Ascending aorta (tissue), 2 donors: ENCODE measurements at regions not wholly inside any gene's neighbourhood (a gene's known extent, or its start where the extent isn't known, plus 50 kb on each side); places are given as distances from the start of the nearest gene placed in this dataset.

Experiments used
- DNase-seq, 2 donors: peaks; one replicate each; pipeline ENCODE4 v3.0.0-alpha.2; 2019; ENCODE audit warnings: low spot score in 2 of 2
- H3K27ac ChIP-seq, 2 donors: fragments of 200-600 bp; sonication (generic); one replicate each; pipeline ENCODE4 v1.5.1; 2016 to 2017; ENCODE audit warnings: mild to moderate bottlenecking in 1 of 2
- H3K27me3 ChIP-seq: fragments of 200-600 bp; sonication (generic); one replicate; pipeline ENCODE4 v1.5.1; 2017
- H3K36me3 ChIP-seq, 2 donors: fragments of 200-600 bp; sonication (generic); one replicate each; pipeline ENCODE4 v1.5.1; 2016
- H3K4me1 ChIP-seq, 2 donors: fragments of 200-600 bp; sonication (generic); one replicate each; pipeline ENCODE4 v1.5.1; 2016 to 2017; ENCODE audit warnings: mild to moderate bottlenecking in 1 of 2
- H3K4me3 ChIP-seq, 2 donors: fragments of 200-600 bp; sonication (generic); one replicate each; pipeline ENCODE4 v1.5.1; 2016 to 2017; ENCODE audit warnings: mild to moderate bottlenecking in 1 of 2
- H3K9me3 ChIP-seq, 2 donors: fragments of 200-600 bp; sonication (generic); one replicate each; pipeline ENCODE4 v1.5.1; 2016
- CTCF ChIP-seq, 3 experiments: fragments of 200-600 bp in 2 of 3; fragments of 450-650 bp in 1 of 3; sonication (generic) in 2 of 3; IDR thresholded peaks; one replicate each; pipeline ENCODE4 v1.5.1; 2016 to 2019; ENCODE audit warnings: antibody characterized with exemption in 3 of 3, mild to moderate bottlenecking in 1 of 3, moderate library complexity in 1 of 3
- intact Hi-C: fragments of 100-400 bp; cut with DNase I; formaldehyde crosslinking; loops from one replicate; pipeline ENCODE4 v1.15.1; 2023

GRCh38 chr2:60306267-60306861 lies 247.1 kb downstream of the BCL11A start:
- no peak for TF ChIP-seq CTCF (IDR thresholded peaks at IDR 0.05)
- intact Hi-C loops = no loop called here
- no peak for DNase-seq
- H3K9me3 ChIP-seq = no peaks in the 10 kb centered on the region
- H3K4me1 ChIP-seq = no peaks in the 10 kb centered on the region
- no peaks in the 10 kb centered on the region for H3K36me3 ChIP-seq
- H3K4me3 ChIP-seq = no peak overlapping the region
- no peak overlapping the region for H3K27ac ChIP-seq
- no peaks in the 10 kb centered on the region for H3K27me3 ChIP-seq

GRCh38 chr2:60303680-60304079 lies 249.8 kb downstream of the BCL11A start:
- no peak overlapping the region for H3K27ac ChIP-seq

GRCh38 chr2:60302377-60303126 lies 250.9 kb downstream of the BCL11A start:
- no peak for DNase-seq
- no peak overlapping the region for H3K27ac ChIP-seq
- no peaks in the 10 kb centered on the region for H3K27me3 ChIP-seq
- no peak overlapping the region for H3K4me3 ChIP-seq
- H3K4me1 ChIP-seq = no peaks in the 10 kb centered on the region
- TF ChIP-seq CTCF (IDR thresholded peaks at IDR 0.05) = no peak
- intact Hi-C loops = no loop called here
- H3K36me3 ChIP-seq = no peaks in the 10 kb centered on the region
- no peaks in the 10 kb centered on the region for H3K9me3 ChIP-seq

More at GRCh38 chr2:60303680-60304079, 249.8 kb downstream of the BCL11A start:
- TF ChIP-seq CTCF (IDR thresholded peaks at IDR 0.05) = no peak
- Histone ChIP-seq H3K27me3 (no peaks in the 10 kb centered on the region), H3K36me3 (no peaks in the 10 kb centered on the region), H3K4me1 (no peaks in the 10 kb centered on the region), H3K9me3 (no peaks in the 10 kb centered on the region), H3K4me3 (no peak overlapping the region)
- intact Hi-C loops = no loop called here
- DNase-seq = no peak

GRCh38 chr2:60301726-60302125 lies 251.7 kb downstream of the BCL11A start:
- no peaks in the 10 kb centered on the region for H3K4me1 ChIP-seq
- no peaks in the 10 kb centered on the region for H3K9me3 ChIP-seq
- no peak overlapping the region for H3K27ac ChIP-seq
- DNase-seq = no peak
- no peak overlapping the region for H3K4me3 ChIP-seq
- intact Hi-C loops = no loop called here
- no peak for TF ChIP-seq CTCF (IDR thresholded peaks at IDR 0.05)
- H3K36me3 ChIP-seq = no peaks in the 10 kb centered on the region
- H3K27me3 ChIP-seq = no peaks in the 10 kb centered on the region

GRCh38 chr2:60299179-60299578 lies 254.3 kb downstream of the BCL11A start:
- H3K27me3 ChIP-seq = no peaks in the 10 kb centered on the region
- H3K27ac ChIP-seq = no peak overlapping the region
- no peaks in the 10 kb centered on the region for H3K36me3 ChIP-seq
- no peaks in the 10 kb centered on the region for H3K4me1 ChIP-seq
- no peak for DNase-seq
- intact Hi-C loops = no loop called here
- H3K4me3 ChIP-seq = no peak overlapping the region
- H3K9me3 ChIP-seq = no peaks in the 10 kb centered on the region
- no peak for TF ChIP-seq CTCF (IDR thresholded peaks at IDR 0.05)
